ENCODE measurements at regions not wholly inside any gene's neighbourhood (a gene's known extent, or its start where the extent isn't known, plus 50 kb on each side); places are given as distances from the start of the nearest gene placed in this dataset.

GRCh38 chrX:133159205-133159604, 58.9 kb downstream of the TFDP3 start:
- H3K27ac Mint-ChIP-seq (ENCODE audit: low read depth, unreplicated experiment), result no peak overlapping the region
- intact Hi-C loops (cut with micrococcal nuclease), result no loop called here
- H3K9me3 Mint-ChIP-seq (ENCODE audit: unreplicated experiment), result peaks cover 8% of the 10 kb centered on the region
- H3K36me3 Mint-ChIP-seq (ENCODE audit: insufficient read depth, unreplicated experiment), result no peaks in the 10 kb centered on the region
- BruUV-seq (replicated peaks), result no TSS peak
- CTCF ChIA-PET, result interaction anchor here (1.2 kb wide), 1 partner anchor 12 kb away, joined by 4 read pairs; no protein-coding TSS in a partner anchor
- DNase-seq (ENCODE audit: unreplicated experiment), result no peak
- POLR2A ChIA-PET, result no interaction called here
- H3K4me3 Mint-ChIP-seq (ENCODE audit: unreplicated experiment), result no peak overlapping the region
- no peaks in the 10 kb centered on the region for H3K4me1 Mint-ChIP-seq (ENCODE audit: insufficient read depth, unreplicated experiment)
- no peak for TF ChIP-seq CTCF (IDR thresholded peaks at IDR 0.05; ENCODE audit: unreplicated experiment)
- peaks cover 51% of the 10 kb centered on the region for H3K27me3 Mint-ChIP-seq (ENCODE audit: insufficient read depth, unreplicated experiment)

GRCh38 chrX:133151336-133151735, 54.4 kb upstream of the USP26 start:
- H3K4me3 Mint-ChIP-seq (ENCODE audit: unreplicated experiment), result no peak overlapping the region
- no peak for TF ChIP-seq CTCF (IDR thresholded peaks at IDR 0.05; ENCODE audit: unreplicated experiment)
- H3K4me1 Mint-ChIP-seq (ENCODE audit: insufficient read depth, unreplicated experiment), result no peaks in the 10 kb centered on the region
- intact Hi-C loops (cut with micrococcal nuclease), result no loop called here
- H3K36me3 Mint-ChIP-seq (ENCODE audit: insufficient read depth, unreplicated experiment), result no peaks in the 10 kb centered on the region
- H3K27me3 Mint-ChIP-seq (ENCODE audit: insufficient read depth, unreplicated experiment), result peaks cover 14% of the 10 kb centered on the region
- no TSS peak for BruUV-seq (replicated peaks)
- H3K9me3 Mint-ChIP-seq (ENCODE audit: unreplicated experiment), result peaks cover 11% of the 10 kb centered on the region
- no peak overlapping the region for H3K27ac Mint-ChIP-seq (ENCODE audit: low read depth, unreplicated experiment)
- no peak for DNase-seq (ENCODE audit: unreplicated experiment)
- POLR2A ChIA-PET, result no interaction called here
- CTCF ChIA-PET, result no interaction called here

- H3K27me3 Mint-ChIP-seq (ENCODE audit: insufficient read depth, unreplicated experiment), result peaks cover 20% of the 10 kb centered on the region
- CTCF ChIA-PET, result no interaction called here
- no peak for TF ChIP-seq CTCF (IDR thresholded peaks at IDR 0.05; ENCODE audit: unreplicated experiment)
- POLR2A ChIA-PET, result no interaction called here
- no peak overlapping the region for H3K27ac Mint-ChIP-seq (ENCODE audit: low read depth, unreplicated experiment)
- peaks cover 17% of the 10 kb centered on the region for H3K9me3 Mint-ChIP-seq (ENCODE audit: unreplicated experiment)
- no peak for DNase-seq (ENCODE audit: unreplicated experiment)
- no peaks in the 10 kb centered on the region for H3K4me1 Mint-ChIP-seq (ENCODE audit: insufficient read depth, unreplicated experiment)
- intact Hi-C loops (cut with micrococcal nuclease), result no loop called here
- BruUV-seq (replicated peaks), result no TSS peak
- no peak overlapping the region for H3K4me3 Mint-ChIP-seq (ENCODE audit: unreplicated experiment)
- H3K36me3 Mint-ChIP-seq (ENCODE audit: insufficient read depth, unreplicated experiment), result no peaks in the 10 kb centered on the region
Measured at GRCh38 chrX:133150730-133151129, 53.8 kb upstream of the USP26 start.
